Stimulated activated naive CD4-positive, alpha-beta T cell (primary cell): ENCODE measurements at regions not wholly inside any gene's neighbourhood (a gene's known extent, or its start where the extent isn't known, plus 50 kb on each side); places are given as distances from the start of the nearest gene placed in this dataset.
"Not testable (repeated sequence)": the region's sequence is repeated elsewhere in the genome, so short reads cannot be mapped to it uniquely, and the experiment has no call there.

Source experiments
- DNase-seq, 6 experiments: peaks; one replicate each; lab custom pipeline; 2025; lab: John Stamatoyannopoulos, UW

DNA sequence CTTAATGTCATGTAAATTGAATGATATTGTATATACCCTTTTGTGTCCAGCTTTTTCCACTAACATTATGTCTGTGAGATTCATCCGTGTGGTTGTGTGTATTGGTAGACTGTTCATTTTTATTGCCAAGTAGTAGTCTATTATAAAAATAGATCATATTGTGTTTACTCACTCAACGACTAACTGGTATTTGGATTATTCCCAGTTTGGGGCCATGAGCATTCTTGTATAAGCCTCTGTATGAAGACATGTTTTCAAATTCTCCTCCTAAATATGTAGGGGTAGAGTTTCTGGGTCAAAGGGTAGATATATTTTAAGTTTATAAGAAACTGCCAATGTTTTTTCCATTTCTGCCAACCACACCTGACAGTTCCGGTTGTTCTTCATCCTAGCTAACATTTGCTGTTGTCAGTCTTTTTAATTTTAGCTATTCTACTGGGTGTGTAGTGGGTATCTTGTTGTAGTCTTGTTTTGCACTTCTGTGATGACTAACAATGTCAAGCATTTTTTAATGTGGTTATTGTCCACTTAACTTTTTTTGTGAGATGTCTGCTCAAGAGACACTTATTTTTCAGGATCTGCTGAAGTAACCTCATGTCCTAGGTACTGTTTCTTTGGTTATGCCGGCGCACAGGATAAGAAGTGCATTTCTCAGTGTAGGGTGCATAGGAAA lies 93.2 kb downstream of the DACT1 start:
- DNase-seq: no peak

DNA sequence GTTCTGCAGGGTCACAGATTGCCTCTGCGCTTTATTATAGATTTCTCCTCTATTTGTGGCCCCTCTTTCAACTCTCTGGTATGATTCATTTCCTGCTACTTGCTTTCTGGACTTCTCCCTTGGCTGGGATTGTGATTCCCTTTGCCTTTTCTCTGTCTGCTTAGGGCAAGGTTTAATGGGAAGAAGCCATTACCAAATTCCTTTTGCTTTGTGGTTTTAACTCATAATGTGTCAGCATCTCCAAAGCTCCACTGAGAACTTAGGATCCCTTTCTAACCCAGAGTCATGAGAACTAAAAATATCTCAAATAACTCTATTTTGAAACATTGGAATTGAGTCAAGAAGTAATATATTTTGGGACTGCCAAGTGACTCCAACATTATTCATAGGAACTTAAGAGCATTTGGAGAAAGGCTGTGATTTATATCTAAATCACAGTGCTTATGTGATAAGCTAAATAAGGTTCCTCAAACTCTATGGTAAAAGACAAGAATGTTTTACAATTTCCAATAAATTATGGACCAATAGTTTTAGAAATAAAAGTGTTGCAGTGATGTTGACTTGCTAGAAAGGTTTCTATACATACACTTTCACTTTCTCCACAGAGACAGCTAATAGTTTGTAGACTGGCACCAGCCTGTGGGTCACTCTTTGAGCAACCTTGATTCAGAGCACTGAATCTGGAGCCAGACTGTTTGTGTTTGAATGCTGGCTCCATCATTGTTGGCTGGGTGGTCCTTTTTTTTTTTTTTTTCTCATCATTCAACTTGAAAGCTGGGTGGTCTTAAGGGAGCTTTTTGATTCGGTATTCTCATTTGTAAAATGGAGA lies 93.9 kb downstream of the DACT1 start:
- no peak for DNase-seq

DNA sequence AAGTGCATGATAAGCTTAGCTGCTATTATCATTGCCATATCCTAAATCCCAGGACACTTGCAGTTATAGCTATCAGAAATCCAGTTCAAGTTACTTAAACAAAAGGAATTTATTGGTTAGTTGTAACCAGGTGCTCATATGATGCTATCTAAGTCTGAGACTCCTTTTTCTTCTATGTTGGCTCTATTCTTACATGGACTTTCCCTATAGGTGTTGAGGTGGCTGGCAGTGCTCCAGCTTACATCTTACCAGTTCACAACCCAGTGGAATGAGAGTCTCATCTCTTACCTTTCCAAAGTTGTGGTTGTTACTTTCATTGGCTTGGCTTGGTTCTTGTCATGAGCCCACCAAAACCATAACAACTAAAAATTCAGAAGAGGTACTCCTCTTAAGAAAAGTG lies 94.6 kb downstream of the DACT1 start:
- no peak for DNase-seq

DNA sequence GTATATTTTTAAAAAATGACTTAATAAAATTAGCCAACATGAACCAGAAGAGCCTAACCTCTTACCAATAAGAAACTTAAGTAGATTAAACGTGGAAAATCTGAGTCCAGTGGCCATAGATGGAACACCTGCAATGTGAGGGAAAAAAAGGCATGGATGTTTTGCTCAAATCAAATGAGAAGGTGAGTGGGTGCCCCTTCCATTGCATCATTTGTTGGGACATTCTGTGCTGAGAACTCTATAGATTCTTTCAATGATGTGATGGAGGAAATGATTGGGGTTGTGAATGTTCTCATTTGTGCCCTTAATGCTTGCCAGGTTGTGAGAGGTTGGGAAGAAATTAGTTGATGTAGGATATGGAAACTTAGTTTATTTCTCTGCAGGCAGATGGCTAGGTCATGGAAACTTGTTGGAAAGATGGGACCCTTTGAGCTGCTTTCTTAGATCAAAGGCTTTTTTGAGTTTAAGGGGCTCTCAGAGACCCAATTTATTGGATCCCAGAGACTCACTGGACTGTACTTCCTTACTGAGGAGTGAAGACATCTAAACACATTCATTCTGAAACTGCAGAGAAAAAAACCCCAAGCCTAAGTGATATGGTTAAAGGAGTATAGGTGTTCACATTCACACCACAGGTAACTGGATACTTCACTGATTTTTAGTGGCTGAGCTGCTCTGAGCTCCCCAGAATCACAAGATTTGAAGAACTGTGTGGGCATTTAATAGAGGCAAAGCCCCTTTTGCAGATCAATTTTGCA lies 95.9 kb downstream of the DACT1 start:
- DNase-seq: no peak

DNA sequence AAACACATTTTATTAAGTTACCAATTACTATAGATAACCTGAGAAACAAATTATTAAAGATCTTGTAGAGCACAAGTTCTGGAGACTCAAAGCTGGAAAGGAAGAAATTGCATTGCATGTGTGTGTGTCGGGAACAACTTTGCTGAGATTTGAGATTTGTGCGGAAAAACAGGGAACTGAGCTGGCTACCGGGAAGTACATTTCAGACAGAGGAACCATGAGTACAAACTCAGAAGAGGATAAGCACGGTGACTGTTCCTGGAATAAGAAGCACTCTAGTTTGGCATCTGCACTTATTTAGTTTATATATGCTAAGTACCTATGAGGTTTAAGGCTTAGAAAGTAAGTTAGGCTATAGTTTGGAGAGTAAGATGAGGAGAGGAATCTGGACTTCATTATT lies 97.8 kb downstream of the DACT1 start:
- no peak for DNase-seq

DNA sequence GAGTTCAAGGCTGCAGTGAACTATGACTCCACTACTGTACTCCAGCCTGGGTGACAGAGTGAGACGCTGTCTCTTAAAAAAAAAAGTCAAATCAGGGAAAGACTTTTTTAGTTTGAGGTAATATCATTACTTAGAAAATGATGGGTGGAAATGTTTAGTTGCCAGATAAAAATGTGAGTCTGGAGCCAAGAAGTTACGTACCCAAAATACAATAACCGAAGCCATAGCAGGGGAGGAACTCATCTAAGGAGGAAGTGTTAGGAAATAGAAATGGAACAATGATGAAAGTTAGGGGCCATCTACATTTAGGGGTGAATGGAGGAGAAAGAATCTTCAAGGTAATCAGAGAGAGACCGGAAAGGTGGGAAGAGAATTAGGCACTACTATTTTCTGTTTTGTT lies 98.8 kb downstream of the DACT1 start:
- DNase-seq: no peak

DNA sequence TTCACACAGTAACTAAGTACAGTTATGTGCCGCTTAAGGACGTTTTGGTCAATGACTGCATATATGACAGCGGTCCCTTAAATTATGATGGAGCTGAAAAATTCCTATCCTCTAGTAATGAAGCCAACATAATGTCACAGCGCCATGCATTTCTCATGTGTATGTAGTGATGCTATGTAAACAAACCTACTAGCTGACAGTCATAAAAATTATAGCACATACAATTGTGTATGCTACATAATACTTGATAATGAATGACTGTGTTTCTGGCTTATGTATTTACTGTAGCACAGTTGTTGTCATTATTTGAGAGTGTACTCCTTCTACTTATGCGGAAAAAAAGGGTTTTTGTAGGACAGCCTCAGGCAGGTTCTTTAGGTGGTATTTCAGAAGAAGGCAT lies 99.7 kb downstream of the DACT1 start:
- no peak for DNase-seq

DNA sequence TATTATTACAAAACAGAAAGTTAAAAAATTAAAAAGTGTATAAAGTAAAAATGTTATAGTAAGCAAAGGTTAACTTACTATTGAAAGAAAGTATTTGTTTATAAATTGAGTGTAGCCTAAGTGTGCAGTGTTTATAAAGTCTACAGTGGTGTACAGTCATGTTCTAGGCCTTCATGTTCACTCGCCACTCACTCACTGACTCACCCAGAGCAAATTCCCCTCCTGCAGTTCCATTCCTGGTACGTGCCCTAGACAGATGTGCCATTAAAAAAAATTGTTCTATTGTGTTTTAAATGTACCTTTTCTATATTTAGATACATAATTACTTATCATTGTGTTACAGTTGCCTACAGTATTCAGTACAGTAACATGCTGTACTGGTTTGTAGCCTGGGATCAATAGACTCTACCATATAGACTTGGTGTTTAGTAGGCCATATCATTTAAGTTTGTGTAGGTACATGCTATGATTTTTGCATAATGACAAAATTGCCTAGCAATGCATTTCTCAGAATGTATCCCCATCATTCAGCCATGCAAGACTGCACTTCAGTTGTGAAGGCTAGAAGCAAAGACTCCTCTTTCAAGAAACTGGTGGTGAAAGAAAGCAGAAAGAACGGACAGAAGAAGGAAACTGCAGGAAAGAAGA lies 100.6 kb downstream of the DACT1 start:
- DNase-seq: no peak

DNA sequence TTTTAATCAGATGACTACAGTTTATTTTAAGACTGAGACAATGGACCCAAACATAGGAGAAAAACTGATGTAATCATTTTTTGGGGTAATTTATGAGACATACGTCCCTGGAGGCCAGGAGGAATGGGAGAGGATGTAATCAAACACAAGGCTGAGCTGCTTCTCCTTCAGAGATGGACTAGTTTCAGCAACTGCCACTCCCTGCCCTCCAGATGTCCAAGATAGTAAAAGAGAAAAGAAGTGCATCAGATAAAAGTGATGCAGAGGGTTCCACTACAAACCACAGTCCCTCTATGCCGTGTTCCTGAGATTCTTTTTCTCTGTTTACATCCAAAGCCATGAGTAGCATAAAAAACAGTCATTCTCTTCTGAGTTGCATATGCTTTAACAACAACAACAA lies 101.1 kb downstream of the DACT1 start:
- DNase-seq: no peak

DNA sequence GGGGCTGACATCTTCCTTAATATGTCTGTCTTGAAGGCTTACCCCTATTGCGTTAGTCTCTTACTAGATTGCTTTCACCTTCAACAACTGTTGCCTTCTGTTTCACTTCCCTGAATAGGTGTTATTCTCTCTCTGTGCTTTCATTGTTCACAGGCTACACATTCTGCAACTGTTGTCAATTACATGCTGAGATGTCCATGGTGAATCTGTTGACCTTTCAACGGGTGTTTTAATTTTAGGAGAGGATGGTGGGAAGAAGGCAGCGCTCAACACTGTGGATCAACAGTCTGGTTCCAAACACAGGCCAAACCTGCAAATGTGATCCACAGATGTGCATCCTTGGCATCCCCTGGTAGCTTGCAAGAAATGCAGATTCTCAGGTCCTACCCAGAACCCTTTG lies 101.9 kb downstream of the DACT1 start:
- DNase-seq: no peak

DNA sequence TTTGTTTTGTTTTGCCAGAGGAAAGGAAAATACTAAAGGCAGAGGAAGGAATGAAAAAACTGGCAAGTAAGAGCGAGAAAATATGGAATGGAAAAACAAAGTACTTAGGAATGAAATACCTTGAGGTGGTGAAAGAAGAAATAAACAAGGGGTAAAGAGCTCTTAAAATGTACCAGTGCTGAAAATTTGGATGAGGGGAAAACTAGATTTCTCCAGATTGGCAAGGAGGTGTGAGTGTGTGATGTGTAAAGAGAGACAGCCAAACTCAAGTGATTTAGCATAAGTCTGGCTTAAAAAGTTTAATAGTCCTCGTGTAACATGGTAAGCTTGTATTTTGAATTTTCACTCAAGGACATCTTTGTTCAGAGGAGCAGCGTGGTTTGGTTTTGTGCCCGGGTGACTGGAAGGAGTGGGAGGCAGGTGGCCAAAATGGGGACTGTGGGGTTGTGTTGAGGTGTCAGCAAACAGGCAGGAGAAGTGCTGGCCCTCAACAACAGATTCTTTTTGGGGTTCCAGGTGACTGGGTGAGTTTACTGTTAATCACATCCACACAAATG lies 102.7 kb downstream of the DACT1 start:
- DNase-seq: no peak

DNA sequence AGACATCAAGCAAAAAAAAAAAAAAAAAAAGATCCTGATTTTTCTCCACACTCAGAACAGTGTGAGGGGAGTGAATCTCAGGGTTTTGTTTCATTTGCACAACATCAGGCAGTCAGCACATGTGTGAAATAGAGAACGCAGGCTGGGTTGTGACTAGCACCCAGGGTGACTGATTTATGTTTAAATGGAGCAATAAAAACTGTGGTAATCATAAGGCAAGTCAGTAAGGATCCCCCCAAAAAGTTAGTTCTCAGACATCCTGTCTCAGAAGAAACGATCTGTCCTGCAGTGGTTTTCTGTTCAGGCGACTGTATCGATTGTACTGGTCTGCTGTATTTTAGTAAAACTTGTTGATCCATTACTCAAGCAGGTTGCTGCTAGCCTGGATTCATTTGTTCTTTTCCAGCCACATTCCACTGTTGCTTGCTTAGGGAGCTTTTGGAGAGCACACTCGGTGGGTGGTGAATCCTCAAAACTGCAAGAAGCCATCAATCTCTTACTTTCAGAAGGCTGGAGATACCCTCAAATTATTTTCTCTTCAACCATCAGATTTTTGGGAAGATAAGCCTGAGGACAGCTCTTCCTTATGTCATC lies 107.1 kb downstream of the DACT1 start:
- DNase-seq: no peak

DNA sequence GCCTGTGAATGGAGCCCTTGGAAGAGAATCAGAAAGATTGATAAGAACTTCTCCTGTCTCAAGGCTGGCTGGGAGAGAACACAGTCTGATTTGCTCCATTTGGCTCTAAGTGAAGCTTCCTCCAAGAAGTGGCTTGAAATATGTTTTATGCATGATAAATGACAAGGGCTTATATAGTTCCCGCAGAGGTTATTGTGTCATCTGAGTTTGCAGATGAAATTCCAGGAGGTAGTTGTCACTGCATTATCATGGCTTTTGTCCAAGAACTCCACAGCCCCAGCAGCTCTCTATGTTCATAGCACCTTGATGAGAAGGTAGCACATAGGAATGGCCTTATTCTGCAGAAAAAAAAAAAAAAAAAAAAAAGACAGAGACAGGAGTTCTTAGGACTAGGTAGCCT lies 108.5 kb downstream of the DACT1 start:
- no peak for DNase-seq

DNA sequence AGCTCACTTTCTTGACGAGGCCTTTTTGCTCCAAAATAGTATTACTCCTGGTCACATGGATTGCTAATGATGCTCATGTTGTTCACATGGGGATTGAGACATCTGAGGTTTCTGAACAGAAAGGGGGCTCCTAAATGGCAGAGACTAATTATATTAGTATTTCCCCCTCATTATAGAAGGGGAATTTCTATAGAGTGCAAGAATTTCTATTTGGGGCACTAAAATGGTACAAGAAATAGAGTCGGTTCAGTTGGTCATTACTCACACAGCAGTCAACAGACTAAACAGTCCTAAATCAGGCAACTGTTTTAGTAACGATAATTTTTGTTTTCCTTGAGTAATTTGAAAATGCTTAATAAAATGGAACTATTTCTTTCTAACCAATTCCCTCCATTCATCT lies 108.9 kb downstream of the DACT1 start:
- no peak for DNase-seq

DNA sequence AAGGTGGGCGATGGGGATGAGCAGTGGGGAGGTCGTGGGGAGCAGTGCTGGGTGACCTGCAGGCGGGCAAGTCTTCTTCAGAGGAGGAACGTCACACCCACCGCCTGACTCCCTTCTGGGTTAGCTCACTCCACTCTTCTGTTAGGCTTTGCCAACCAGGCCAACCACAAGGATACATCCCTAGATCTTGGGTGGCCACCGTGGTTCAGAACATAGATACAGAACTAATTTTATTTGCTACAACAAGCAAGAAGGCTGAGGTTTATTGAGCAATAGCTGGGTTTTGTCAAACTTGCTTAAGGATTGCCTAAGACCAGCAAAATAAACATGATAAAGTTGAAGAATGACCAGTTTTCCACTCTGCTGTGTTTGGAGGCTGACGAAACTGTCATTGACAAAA lies 109.4 kb downstream of the DACT1 start:
- DNase-seq: no peak

DNA sequence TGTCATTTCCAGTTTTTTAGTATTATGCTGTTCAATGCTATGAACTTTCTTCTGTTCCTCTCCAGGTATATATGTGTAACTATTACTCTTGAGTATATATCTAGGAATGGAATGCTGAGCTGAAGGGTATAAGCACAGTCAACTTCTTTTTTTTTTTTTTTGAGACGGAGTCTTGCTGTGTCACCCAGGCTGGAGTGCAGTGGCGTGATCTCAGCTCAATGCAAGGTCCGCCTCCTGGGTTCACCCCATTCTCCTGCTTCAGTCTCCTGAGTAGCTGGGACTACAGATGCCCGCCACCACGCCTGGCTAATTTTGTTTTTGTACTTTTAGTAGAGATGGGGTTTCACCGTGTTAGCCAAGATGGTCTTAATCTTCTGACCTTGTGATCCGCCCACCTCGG lies 110.5 kb downstream of the DACT1 start:
- not testable (repeated sequence) for DNase-seq

DNA sequence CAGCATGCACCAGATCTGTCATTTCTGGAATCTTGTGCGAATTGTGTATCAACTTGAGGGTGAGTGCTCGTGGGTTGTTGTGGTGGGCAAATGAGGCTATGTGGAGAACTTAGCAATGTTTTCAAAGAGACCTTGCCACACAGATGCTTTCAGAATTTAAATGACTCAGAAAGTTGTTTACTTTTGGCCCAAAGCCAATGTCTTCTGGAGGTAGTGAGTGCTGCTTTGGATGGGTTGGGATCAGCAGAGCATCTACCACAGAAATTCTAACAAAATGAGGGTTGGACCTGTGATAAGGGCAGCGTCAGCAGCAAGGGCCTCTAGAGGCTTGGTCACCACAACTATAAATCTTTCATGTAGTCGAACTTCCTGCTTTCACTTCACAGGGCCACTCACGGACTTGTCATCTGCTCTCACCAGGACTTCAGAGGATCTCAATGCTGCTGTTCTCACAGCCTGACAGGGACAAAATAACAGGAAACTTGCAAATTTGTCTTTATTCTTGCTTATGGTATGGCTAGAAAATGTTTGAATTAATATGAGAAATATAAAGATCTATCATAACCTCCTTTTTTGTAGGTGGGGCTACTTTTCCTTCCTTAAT lies 111.4 kb downstream of the DACT1 start:
- peak in 2 of 6 experiments; percentile 22 for DNase-seq

DNA sequence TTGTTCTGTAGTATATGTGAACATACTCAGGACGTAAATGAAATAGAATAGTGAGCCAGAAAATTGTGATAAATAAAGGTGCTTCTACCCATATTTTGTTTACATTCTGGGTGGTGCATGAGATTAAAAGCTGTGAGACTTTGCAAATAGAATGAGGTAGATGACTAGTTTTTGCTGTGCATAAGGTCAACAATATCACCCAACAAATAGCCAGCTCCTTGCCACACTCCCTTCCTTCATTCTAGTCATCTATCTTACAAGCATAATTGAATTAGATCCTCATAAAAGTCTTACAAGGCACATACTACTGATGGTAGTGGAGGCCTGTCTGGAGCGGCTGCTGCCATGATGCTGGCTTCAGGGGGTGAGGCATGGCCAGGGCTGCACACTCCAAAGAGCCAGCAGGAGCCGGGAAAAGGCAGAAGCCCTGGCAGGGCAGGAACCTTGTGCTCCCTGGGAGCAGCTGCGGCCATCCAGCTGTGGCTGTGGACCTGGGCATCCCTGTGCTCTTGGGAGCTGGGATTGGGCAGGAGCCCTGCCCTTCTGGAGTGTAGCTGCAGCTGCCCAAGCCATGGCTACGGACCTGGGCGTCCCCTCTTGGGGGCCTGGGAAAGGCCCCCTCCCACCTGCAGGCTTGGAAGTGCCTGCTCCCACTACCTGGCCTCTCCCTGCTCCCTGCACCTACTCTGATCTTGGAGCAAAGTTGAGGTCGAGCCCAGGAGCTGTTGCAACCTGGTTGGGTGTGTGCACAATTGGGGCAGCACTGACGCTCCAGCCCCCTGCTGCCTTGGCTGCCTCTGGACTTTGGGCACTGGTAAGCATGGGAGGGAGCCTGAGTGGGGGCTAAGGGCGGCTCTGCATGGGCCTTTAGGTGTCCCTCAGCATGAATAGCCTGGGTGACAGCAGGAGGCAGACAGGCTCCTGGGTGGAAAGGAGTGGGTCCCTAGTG lies 112.8 kb downstream of the DACT1 start:
- no peak for DNase-seq

DNA sequence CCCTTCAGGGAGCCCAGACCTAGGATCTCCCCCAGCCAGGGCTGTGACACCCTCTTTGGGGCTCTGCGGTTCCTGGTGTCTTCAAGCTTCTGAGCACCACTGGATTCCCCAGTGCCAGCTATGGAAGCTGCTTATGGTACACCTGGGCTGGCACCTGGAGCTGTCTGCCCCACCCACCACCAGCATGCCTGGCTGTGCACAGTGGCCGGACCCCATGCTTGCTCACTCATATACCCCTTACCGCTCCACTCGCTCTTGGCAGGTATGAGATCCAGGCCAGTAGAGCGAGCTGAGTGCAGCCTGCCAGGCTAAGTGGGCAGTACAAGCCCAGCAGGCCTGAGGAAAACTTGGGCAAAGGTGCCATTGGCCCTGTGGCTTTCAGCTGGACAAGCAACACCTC lies 114.0 kb downstream of the DACT1 start:
- no peak for DNase-seq

DNA sequence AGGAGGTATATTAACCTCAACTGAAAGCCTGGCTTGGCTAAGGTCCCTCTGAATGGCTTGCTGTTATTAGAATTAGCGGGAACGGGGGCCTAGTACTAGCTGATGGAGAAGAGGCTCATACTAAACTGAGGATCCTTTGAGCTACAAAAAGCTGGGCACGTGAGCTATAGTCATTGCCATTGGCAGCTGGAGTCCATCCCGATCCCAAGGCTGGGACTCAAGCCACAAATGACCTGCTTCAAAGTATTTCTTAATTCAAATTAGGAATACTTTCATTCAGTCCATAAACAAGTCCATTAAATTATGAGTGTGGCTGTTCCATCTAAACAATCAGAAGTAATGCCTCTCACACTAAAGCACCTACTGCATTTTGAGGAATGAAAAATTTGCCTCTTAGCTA lies 114.5 kb downstream of the DACT1 start:
- DNase-seq: no peak
